ENCODE measurements at regions not wholly inside any gene's neighbourhood (a gene's known extent, or its start where the extent isn't known, plus 50 kb on each side); places are given as distances from the start of the nearest gene placed in this dataset.
"Not testable (repeated sequence)": the region's sequence is repeated elsewhere in the genome, so short reads cannot be mapped to it uniquely, and the experiment has no call there.

DNA sequence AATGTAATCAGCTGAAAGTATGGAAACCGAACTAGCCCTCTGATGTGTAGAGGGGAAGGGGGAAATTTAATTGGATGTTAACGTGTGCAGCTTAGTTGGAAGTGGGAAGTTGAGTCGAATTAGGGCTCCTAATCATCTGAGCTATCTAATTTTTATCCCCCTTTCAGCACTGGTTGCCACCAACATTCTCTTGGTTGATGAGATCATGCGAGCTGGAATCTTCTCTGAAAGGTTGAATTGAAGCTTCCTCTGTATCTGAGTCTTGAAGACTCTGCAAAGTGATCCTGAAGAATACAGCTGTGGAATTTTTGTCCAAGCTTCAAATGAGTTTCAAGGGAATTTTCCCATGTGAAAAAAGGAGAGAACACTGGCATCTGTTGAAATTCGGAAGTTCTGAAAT is 109.8 kb upstream of the VKORC1L1 start:
- H4K5ac ChIP-seq (ENCODE audit: insufficient read length, low read depth, low read length); H2BK12ac ChIP-seq (ENCODE audit: low read depth, low read length); H3K79me1 ChIP-seq (ENCODE audit: low read depth, low read length); H2BK15ac ChIP-seq (ENCODE audit: low read length); H2BK5ac ChIP-seq (ENCODE audit: low read depth, low read length); H2BK20ac ChIP-seq (ENCODE audit: low read length); H2AK5ac ChIP-seq (ENCODE audit: low read depth, low read length); H3K4me1 ChIP-seq (replicated peaks in 1 of 4; ENCODE audit: control insufficient read depth in 3 of 4, insufficient read depth in 4 of 4, low read length in 3 of 4); H3K4ac ChIP-seq (replicated peaks; ENCODE audit: insufficient read length, low read depth, low read length); FAIRE-seq; H3K4me3 ChIP-seq (ENCODE audit: extremely low read depth in 1 of 4, insufficient read depth in 2 of 4, low read depth in 3 of 4, low read length in 4 of 4); CTCF ChIA-PET (ENCODE audit: partially characterized antibody); H3K23me2 ChIP-seq (ENCODE audit: low read depth, low read length); H3K23ac ChIP-seq (ENCODE audit: insufficient read length); H3K79me2 ChIP-seq (ENCODE audit: control insufficient read depth in 1 of 2, insufficient read depth in 2 of 2, low read length in 2 of 2); DNase-seq (ENCODE audit: low read depth in 1 of 2, low spot score in 2 of 2); H3K18ac ChIP-seq (ENCODE audit: extremely low read depth, low read length); H3K9ac ChIP-seq (replicated peaks in 1 of 4; ENCODE audit: extremely low read depth in 1 of 4, low read depth in 3 of 4, low read length in 3 of 4); H4K8ac ChIP-seq (ENCODE audit: extremely low read depth, insufficient read depth, low read length); H3K4me2 ChIP-seq (ENCODE audit: insufficient read depth in 1 of 2, low read depth in 2 of 2, low read length in 2 of 2); H4K20me1 ChIP-seq (replicated peaks in 1 of 2; ENCODE audit: control insufficient read depth in 1 of 2, insufficient read depth in 2 of 2, low read length in 2 of 2); H2AFZ ChIP-seq (ENCODE audit: low read length); H3K14ac ChIP-seq (ENCODE audit: insufficient read length); H3K56ac ChIP-seq (replicated peaks; ENCODE audit: insufficient read length, low read depth, low read length); H4K91ac ChIP-seq (replicated peaks; ENCODE audit: insufficient read length, low read length); H3K27ac ChIP-seq (ENCODE audit: low read depth, low read length); H3K9me3 ChIP-seq (ENCODE audit: insufficient read depth in 2 of 2, low read depth in 1 of 2, low read length in 1 of 2); H3K27me3 ChIP-seq (replicated peaks in 1 of 4; ENCODE audit: control insufficient read depth in 3 of 4, extremely low read depth in 1 of 4, insufficient read depth in 3 of 4, low read length in 3 of 4); H2BK120ac ChIP-seq (replicated peaks; ENCODE audit: low read depth, low read length): not testable (repeated sequence)
- 82% methylated on average over 5 of the region's 5 CpGs; no CpG with 5 or more reads in 1 of the 2 experiments for WGBS, 2 experiments (ENCODE audit: extremely low coverage in 1 of 2, insufficient coverage in 1 of 2, insufficient read length in 1 of 2, insufficient replicate concordance in 2 of 2, low coverage in 1 of 2, low lambda C conversion rate in 2 of 2, missing lambda C conversion rate in 1 of 2)
- POLR2A ChIA-PET (ENCODE audit: partially characterized antibody): interaction anchor here (1.1 kb wide), 1 partner anchor 13 kb away, joined by 3 read pairs; no protein-coding TSS in a partner anchor
- peaks cover 0 to 23% (median 10%) of the 10 kb centered on the region in 4 experiments; a peak in 5 of 8 replicates for H3K36me3 ChIP-seq (ENCODE audit: control insufficient read depth in 2 of 4, insufficient read depth in 4 of 4, low read length in 3 of 4)

Data from H1 (cell line).